CD4-positive, alpha-beta memory T cell (primary cell): ENCODE measurements at regions not wholly inside any gene's neighbourhood (a gene's known extent, or its start where the extent isn't known, plus 50 kb on each side); places are given as distances from the start of the nearest gene placed in this dataset.

Experiments used
- CTCF ChIA-PET: fragments of 350-600 bp; sonication (Branson Sonifier 250); formaldehyde crosslinking; loops from one replicate; lab custom pipeline; 2021; ENCODE audit warnings: inconsistent platforms; ENCODE audit not compliant: partially characterized antibody; lab: Charles Lee
- POLR2A ChIA-PET: fragments of 350-600 bp; sonication (Branson Sonifier 250); formaldehyde crosslinking; loops from one replicate; lab custom pipeline; 2021; ENCODE audit not compliant: partially characterized antibody; lab: Charles Lee
- DNase-seq, 5 donors: peaks; one replicate each; pipeline versions ENCODE4 v3.0.0 to v3.0.0-alpha.2; 2020 to 2022; ENCODE audit warnings: mixed read lengths in 1 of 5
- H3K27ac ChIP-seq: one replicate; pipeline ENCODE4 v1.7.0; 2013; ENCODE audit warnings: low read depth, low read length
- H3K27me3 ChIP-seq: 2 replicates; pipeline ENCODE4 v1.7.0; 2013; ENCODE audit warnings: mild to moderate bottlenecking, low read length, moderate library complexity; ENCODE audit not compliant: insufficient read depth
- H3K36me3 ChIP-seq: 2 replicates; pipeline ENCODE4 v1.7.0; 2013; ENCODE audit warnings: mild to moderate bottlenecking, low read length, moderate library complexity; ENCODE audit not compliant: insufficient read depth
- H3K4me1 ChIP-seq: 2 replicates; pipeline ENCODE4 v1.7.0; 2013; ENCODE audit warnings: mild to moderate bottlenecking, low read length, moderate library complexity; ENCODE audit not compliant: insufficient read depth
- H3K4me3 ChIP-seq, 2 donors: one replicate each; pipeline ENCODE4 v1.7.0; 2013; ENCODE audit warnings: low read length in 2 of 2, mild to moderate bottlenecking in 1 of 2
- H3K9me3 ChIP-seq, 2 donors: one replicate each; pipeline ENCODE4 v1.7.0; 2013; ENCODE audit warnings: low read length in 2 of 2, control low read depth in 1 of 2; ENCODE audit not compliant: control insufficient read depth in 1 of 2
- H3K27ac Mint-ChIP-seq, 7 donors: one replicate each; pipeline ENCODE4 v1.8.0; 2020 to 2021; ENCODE audit warnings: mixed read lengths in 7 of 7, mild to moderate bottlenecking in 6 of 7, inconsistent platforms in 3 of 7, moderate library complexity in 3 of 7
- H3K27me3 Mint-ChIP-seq, 2 donors: one replicate each; pipeline ENCODE4 v1.8.0; 2020 to 2021; ENCODE audit warnings: mixed read lengths in 2 of 2
- H3K36me3 Mint-ChIP-seq, 2 donors: one replicate each; pipeline ENCODE4 v1.8.0; 2020 to 2021; ENCODE audit warnings: mixed read lengths in 2 of 2, inconsistent platforms in 1 of 2, mild to moderate bottlenecking in 1 of 2
- H3K4me1 Mint-ChIP-seq, 4 donors: one replicate each; pipeline ENCODE4 v1.8.0; 2020 to 2021; ENCODE audit warnings: mixed read lengths in 4 of 4, mild to moderate bottlenecking in 1 of 4
- H3K4me3 Mint-ChIP-seq, 8 donors: one replicate each; pipeline ENCODE4 v1.8.0; 2020 to 2021; ENCODE audit warnings: mixed read lengths in 8 of 8, mild to moderate bottlenecking in 7 of 8, moderate library complexity in 6 of 8, inconsistent platforms in 3 of 8
- H3K9me3 Mint-ChIP-seq, 8 donors: one replicate each; pipeline ENCODE4 v1.8.0; 2020 to 2021; ENCODE audit warnings: mixed read lengths in 8 of 8, mild to moderate bottlenecking in 5 of 8, inconsistent platforms in 3 of 8, moderate library complexity in 1 of 8
- intact Hi-C: fragments of 100-400 bp; cut with micrococcal nuclease; formaldehyde crosslinking; loops from one replicate; pipeline ENCODE4 v1.15.1; 2023

DNA sequence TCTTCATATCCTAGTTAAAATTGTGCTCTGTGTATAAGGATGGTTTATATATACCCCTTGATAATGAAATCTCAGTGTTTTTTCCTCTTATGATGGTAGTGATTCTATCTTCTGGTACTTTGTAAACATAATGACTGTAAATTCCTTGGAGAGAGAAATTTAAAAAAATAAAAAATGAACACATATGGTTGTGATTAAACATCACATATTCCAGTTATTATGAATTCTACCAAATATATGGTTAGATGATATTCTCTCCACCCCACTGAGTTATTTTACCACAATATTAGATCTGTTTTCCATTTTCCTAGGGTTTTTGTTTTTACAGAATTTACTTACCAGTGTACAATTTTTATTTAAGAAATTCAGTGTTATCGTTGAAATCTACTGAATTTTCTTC lies 481.9 kb upstream of the NOVA1 start:
- Mint-ChIP-seq H3K27me3 (no peaks in the 10 kb centered on the region), H3K36me3 (no peaks in the 10 kb centered on the region), H3K4me3 (no peak overlapping the region), H3K9me3 (peaks cover under 1 to 26% (median 15%) of the 10 kb centered on the region in 8 donors), H3K27ac (no peak overlapping the region), H3K4me1 (no peaks in the 10 kb centered on the region)
- ChIA-PET POLR2A (no interaction called here), CTCF (no interaction called here)
- Histone ChIP-seq H3K36me3 (no peaks in the 10 kb centered on the region), H3K9me3 (no peaks in the 10 kb centered on the region), H3K4me3 (no peak overlapping the region), H3K27me3 (no peaks in the 10 kb centered on the region), H3K4me1 (no peaks in the 10 kb centered on the region), H3K27ac (no peak overlapping the region)
- DNase-seq = no peak
- intact Hi-C loops = no loop called here

- no peaks in the 10 kb centered on the region for H3K36me3 Mint-ChIP-seq
- intact Hi-C loops = no loop called here
- no peaks in the 10 kb centered on the region for H3K36me3 ChIP-seq
- ChIA-PET CTCF (no interaction called here), POLR2A (no interaction called here)
- H3K9me3 Mint-ChIP-seq = peaks cover 1 to 26% (median 15%) of the 10 kb centered on the region in 8 donors
- H3K27ac Mint-ChIP-seq = no peak overlapping the region
- no peak overlapping the region for H3K27ac ChIP-seq
- H3K4me3 ChIP-seq = no peak overlapping the region
- H3K27me3 Mint-ChIP-seq = no peaks in the 10 kb centered on the region
- no peak for DNase-seq
- no peaks in the 10 kb centered on the region for H3K4me1 Mint-ChIP-seq
- no peak overlapping the region for H3K4me3 Mint-ChIP-seq
- H3K4me1 ChIP-seq = no peaks in the 10 kb centered on the region
- H3K27me3 ChIP-seq = no peaks in the 10 kb centered on the region
- peaks cover 0 to under 1% of the 10 kb centered on the region in 2 donors for H3K9me3 ChIP-seq
These were observed 487.7 kb upstream of the NOVA1 start for GRCh38 chr14:27085500-27085899.

DNA sequence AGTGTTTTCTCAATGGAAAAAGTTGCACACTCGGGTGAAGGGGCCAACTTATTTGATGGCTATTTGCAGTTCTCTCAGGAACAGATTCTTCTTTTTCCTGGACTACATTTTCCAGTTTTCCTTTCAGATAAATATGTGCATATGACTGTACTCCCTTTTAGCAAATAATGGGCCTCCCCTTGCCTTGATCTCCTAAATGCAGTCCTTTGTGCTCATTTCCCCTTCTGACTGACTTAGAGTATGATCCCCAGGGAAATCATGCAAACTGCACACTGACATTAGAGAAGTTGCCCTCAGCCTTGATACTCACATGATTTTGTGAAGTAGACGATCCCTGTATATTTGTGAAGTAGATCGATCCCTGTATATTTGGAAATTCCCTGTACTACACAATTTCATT lies 492.9 kb upstream of the NOVA1 start:
- no peak overlapping the region for H3K27ac Mint-ChIP-seq
- Histone ChIP-seq H3K36me3 (no peaks in the 10 kb centered on the region), H3K27ac (no peak overlapping the region), H3K4me3 (no peak overlapping the region), H3K9me3 (peaks cover 0 to 4% of the 10 kb centered on the region in 2 donors), H3K4me1 (no peaks in the 10 kb centered on the region), H3K27me3 (no peaks in the 10 kb centered on the region)
- no peaks in the 10 kb centered on the region for H3K36me3 Mint-ChIP-seq
- DNase-seq = no peak
- no peaks in the 10 kb centered on the region for H3K27me3 Mint-ChIP-seq
- no peaks in the 10 kb centered on the region for H3K4me1 Mint-ChIP-seq
- CTCF ChIA-PET = no interaction called here
- no peak overlapping the region for H3K4me3 Mint-ChIP-seq
- POLR2A ChIA-PET = no interaction called here
- intact Hi-C loops = no loop called here
- peaks cover 3 to 22% (median 10%) of the 10 kb centered on the region in 8 donors for H3K9me3 Mint-ChIP-seq

- Mint-ChIP-seq H3K4me1 (no peaks in the 10 kb centered on the region), H3K36me3 (no peaks in the 10 kb centered on the region), H3K9me3 (peaks cover 7 to 21% (median 14%) of the 10 kb centered on the region in 8 donors), H3K4me3 (no peak overlapping the region), H3K27ac (no peak overlapping the region), H3K27me3 (no peaks in the 10 kb centered on the region)
- CTCF ChIA-PET = no interaction called here
- DNase-seq = no peak
- H3K27me3 ChIP-seq = no peaks in the 10 kb centered on the region
- intact Hi-C loops = no loop called here
- no peak overlapping the region for H3K4me3 ChIP-seq
- no peak overlapping the region for H3K27ac ChIP-seq
- no peaks in the 10 kb centered on the region for H3K36me3 ChIP-seq
- no peaks in the 10 kb centered on the region for H3K4me1 ChIP-seq
- POLR2A ChIA-PET = no interaction called here
- peaks cover 0 to 4% of the 10 kb centered on the region in 2 donors for H3K9me3 ChIP-seq
These were observed 494.1 kb upstream of the NOVA1 start for GRCh38 chr14:27091973-27092372.

- no peaks in the 10 kb centered on the region for H3K4me1 Mint-ChIP-seq
- intact Hi-C loops = no loop called here
- H3K27me3 Mint-ChIP-seq = no peaks in the 10 kb centered on the region
- ChIA-PET POLR2A (no interaction called here), CTCF (no interaction called here)
- Histone ChIP-seq H3K9me3 (no peaks in the 10 kb centered on the region), H3K27me3 (no peaks in the 10 kb centered on the region), H3K27ac (no peak overlapping the region), H3K4me3 (no peak overlapping the region), H3K4me1 (no peaks in the 10 kb centered on the region), H3K36me3 (no peaks in the 10 kb centered on the region)
- H3K36me3 Mint-ChIP-seq = no peaks in the 10 kb centered on the region
- H3K27ac Mint-ChIP-seq = no peak overlapping the region
- H3K4me3 Mint-ChIP-seq = no peak overlapping the region
- H3K9me3 Mint-ChIP-seq = peaks cover 4 to 31% (median 16%) of the 10 kb centered on the region in 8 donors
- DNase-seq = no peak
These were observed 498.3 kb upstream of the NOVA1 start for GRCh38 chr14:27096091-27096490.

DNA sequence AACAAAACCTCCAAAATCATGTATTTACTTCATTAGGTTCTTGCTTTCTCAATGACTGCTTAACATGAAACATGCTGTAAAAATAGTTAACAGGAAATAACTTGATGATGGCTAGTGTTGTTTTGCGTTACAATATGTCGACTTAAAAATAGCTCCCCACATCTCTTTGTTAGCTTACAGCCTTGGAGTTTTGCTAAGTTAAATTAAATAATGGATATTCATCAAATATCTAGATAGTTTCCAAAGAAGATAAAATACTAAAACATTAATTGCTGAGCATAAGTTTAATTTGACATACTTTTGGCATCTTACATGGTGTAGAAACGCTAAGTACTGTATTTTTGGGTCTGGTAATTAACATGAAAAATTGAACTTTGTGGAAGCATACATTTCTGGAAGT lies 500.6 kb upstream of the NOVA1 start:
- ChIA-PET POLR2A (no interaction called here), CTCF (no interaction called here)
- intact Hi-C loops = no loop called here
- Histone ChIP-seq H3K27ac (no peak overlapping the region), H3K4me3 (no peak overlapping the region), H3K9me3 (peaks cover 0 to 3% of the 10 kb centered on the region in 2 donors), H3K4me1 (no peaks in the 10 kb centered on the region), H3K36me3 (no peaks in the 10 kb centered on the region), H3K27me3 (no peaks in the 10 kb centered on the region)
- H3K36me3 Mint-ChIP-seq = no peaks in the 10 kb centered on the region
- no peak for DNase-seq
- H3K9me3 Mint-ChIP-seq = peaks cover 7 to 34% (median 20%) of the 10 kb centered on the region in 8 donors
- H3K4me3 Mint-ChIP-seq = no peak overlapping the region
- H3K4me1 Mint-ChIP-seq = no peaks in the 10 kb centered on the region
- no peak overlapping the region for H3K27ac Mint-ChIP-seq
- H3K27me3 Mint-ChIP-seq = no peaks in the 10 kb centered on the region

DNA sequence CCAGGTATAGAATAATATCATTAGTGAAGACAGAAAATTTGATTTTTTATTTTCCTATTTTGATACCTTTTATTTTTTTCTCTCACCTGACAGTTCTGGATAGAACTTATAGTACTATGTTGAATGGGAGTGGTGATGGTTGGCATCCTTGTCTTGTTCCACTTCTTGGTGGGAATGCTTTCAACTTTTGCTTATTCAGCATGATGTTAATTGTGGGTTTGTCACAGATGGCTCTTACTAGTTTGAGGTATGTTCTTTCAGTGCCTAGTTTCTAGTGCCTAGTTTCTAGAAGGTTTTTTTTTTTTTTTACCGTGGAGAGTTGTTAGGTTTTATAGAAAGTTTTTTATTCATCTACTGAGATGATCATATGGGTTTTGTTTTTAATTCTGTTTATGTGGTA lies 516.3 kb upstream of the NOVA1 start:
- Histone ChIP-seq H3K36me3 (no peaks in the 10 kb centered on the region), H3K4me3 (no peak overlapping the region), H3K9me3 (peaks cover 0 to 4% of the 10 kb centered on the region in 2 donors), H3K27me3 (no peaks in the 10 kb centered on the region), H3K4me1 (no peaks in the 10 kb centered on the region), H3K27ac (no peak overlapping the region)
- DNase-seq = no peak
- Mint-ChIP-seq H3K36me3 (no peaks in the 10 kb centered on the region), H3K4me3 (no peak overlapping the region), H3K4me1 (no peaks in the 10 kb centered on the region), H3K9me3 (peaks cover 0 to 32% (median 15%) of the 10 kb centered on the region in 8 donors), H3K27ac (no peak overlapping the region), H3K27me3 (no peaks in the 10 kb centered on the region)
- POLR2A ChIA-PET = no interaction called here
- intact Hi-C loops = no loop called here
- CTCF ChIA-PET = no interaction called here

- DNase-seq = no peak
- intact Hi-C loops = no loop called here
- Mint-ChIP-seq H3K27ac (no peak overlapping the region), H3K9me3 (peaks cover 0 to 51% (median 17%) of the 10 kb centered on the region in 8 donors), H3K4me1 (no peaks in the 10 kb centered on the region), H3K36me3 (no peaks in the 10 kb centered on the region), H3K27me3 (no peaks in the 10 kb centered on the region), H3K4me3 (no peak overlapping the region)
- Histone ChIP-seq H3K4me3 (no peak overlapping the region), H3K9me3 (peaks cover 0 to 4% of the 10 kb centered on the region in 2 donors), H3K27me3 (no peaks in the 10 kb centered on the region), H3K36me3 (no peaks in the 10 kb centered on the region), H3K4me1 (no peaks in the 10 kb centered on the region), H3K27ac (no peak overlapping the region)
- ChIA-PET POLR2A (no interaction called here), CTCF (no interaction called here)
These were observed 525.3 kb upstream of the NOVA1 start for GRCh38 chr14:27123162-27123561.
